ENCODE measurements at regions not wholly inside any gene's neighbourhood (a gene's known extent, or its start where the extent isn't known, plus 50 kb on each side); places are given as distances from the start of the nearest gene placed in this dataset.

DNA sequence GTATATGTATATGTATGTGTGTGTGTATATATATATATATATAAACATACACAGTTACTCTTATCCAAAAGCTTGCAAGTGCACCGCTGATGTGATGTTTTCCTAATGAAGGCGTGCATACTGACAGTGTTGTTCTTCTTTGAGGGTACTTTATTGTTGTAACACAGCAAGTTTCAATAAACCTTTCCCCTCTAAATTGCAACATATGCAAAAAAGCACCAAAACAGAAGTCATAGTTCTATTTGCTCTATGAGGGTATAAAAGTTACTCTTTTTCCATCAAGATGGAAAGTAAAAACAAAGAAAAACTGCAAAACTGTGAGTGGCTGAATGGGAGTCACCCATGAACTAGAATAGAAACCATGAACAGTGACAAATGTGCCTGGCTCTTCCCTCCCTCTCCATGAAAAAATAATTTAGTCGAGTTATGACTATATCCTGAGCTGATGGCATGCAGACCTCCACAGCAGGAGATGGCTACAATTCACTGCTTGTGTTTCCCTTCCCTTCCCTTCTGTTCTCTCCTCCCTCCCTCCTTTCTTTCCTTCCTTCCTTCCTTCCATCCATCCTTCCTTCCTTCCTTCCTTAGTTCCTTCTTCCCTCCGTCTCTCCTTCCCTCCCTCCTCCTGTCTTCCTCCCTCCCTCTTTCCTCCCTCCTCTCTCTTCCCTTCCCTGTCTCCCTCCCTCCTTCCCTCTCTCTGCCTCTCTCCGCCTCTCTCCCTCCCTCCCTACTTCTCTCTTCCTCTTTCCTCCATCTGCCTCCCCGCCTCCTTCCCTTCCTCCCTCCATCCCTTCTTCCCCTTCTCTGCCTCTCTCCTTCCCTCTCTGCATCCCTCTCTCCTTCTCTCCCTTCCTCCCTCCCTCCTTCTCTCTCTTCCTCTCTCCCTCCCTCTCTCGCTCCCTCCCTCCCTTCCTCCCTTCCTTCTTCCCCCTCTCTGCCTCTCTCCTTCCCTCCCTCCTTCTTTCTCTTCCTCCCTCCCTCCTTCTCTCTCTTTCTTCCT is 220.7 kb upstream of the POU3F1 start:
- no peak for TF ChIP-seq EZH2phosphoT487 (conservative IDR thresholded peaks at IDR 0.05; ENCODE audit: low read length)
- TF ChIP-seq, protein P1, sequence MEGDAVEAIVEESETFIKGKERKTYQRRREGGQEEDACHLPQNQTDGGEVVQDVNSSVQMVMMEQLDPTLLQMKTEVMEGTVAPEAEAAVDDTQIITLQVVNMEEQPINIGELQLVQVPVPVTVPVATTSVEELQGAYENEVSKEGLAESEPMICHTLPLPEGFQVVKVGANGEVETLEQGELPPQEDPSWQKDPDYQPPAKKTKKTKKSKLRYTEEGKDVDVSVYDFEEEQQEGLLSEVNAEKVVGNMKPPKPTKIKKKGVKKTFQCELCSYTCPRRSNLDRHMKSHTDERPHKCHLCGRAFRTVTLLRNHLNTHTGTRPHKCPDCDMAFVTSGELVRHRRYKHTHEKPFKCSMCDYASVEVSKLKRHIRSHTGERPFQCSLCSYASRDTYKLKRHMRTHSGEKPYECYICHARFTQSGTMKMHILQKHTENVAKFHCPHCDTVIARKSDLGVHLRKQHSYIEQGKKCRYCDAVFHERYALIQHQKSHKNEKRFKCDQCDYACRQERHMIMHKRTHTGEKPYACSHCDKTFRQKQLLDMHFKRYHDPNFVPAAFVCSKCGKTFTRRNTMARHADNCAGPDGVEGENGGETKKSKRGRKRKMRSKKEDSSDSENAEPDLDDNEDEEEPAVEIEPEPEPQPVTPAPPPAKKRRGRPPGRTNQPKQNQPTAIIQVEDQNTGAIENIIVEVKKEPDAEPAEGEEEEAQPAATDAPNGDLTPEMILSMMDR (IDR thresholded peaks at IDR 0.05; ENCODE audit: insufficient read depth, low read length, poor library complexity, severe bottlenecking), result no peak
- no peaks in the 10 kb centered on the region for H3K9me2 ChIP-seq (replicated peaks; ENCODE audit: insufficient read depth, low read length)
- H4K20me1 ChIP-seq (ENCODE audit: low read depth, low read length), result no peaks in the 10 kb centered on the region
- H3K9me3 ChIP-seq (ENCODE audit: insufficient read depth, low read length), result no peaks in the 10 kb centered on the region
- H3K4me2 ChIP-seq (ENCODE audit: low read depth, low read length, poor library complexity, severe bottlenecking), result no peak overlapping the region
- no peaks in the 10 kb centered on the region for H3K79me2 ChIP-seq (ENCODE audit: insufficient read depth, low read length)
- no peak overlapping the region for H3K4me3 ChIP-seq (ENCODE audit: insufficient read depth, low read length, poor library complexity, severe bottlenecking)
- no peaks in the 10 kb centered on the region for H3K27me3 ChIP-seq (ENCODE audit: low read length)
- no peak overlapping the region for H3K27ac ChIP-seq (ENCODE audit: low read depth, low read length)
- no peak overlapping the region for H2AFZ ChIP-seq (ENCODE audit: low read depth, low read length, severe bottlenecking)
- no peaks in the 10 kb centered on the region for H3K36me3 ChIP-seq (ENCODE audit: low read length)
- H3K9ac ChIP-seq (ENCODE audit: low read length), result no peak overlapping the region
- no peaks in the 10 kb centered on the region for H3F3A ChIP-seq (ENCODE audit: insufficient read depth)

DNA sequence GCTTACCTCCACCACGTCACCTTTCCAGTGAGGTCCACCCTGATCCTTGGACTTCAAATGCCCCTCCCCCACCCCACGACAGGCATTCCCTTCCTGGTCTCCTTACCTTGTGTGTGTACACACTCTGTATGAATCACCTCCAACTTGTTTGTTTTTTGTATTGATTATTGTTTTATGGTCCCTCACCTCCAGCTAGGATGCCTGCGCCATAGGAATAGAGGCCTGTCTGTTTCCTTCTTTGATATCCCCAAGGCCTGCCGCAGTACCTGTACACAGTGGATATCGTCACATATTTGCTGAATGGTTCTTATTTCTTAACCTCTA is 219.6 kb upstream of the POU3F1 start:
- Histone ChIP-seq H3K4me3 (ENCODE audit: insufficient read depth, low read length, poor library complexity, severe bottlenecking) (no peak overlapping the region), H2AFZ (ENCODE audit: low read depth, low read length, severe bottlenecking) (no peak overlapping the region), H3K27ac (ENCODE audit: low read depth, low read length) (no peak overlapping the region), H3K9ac (ENCODE audit: low read length) (no peak overlapping the region), H3K9me2 (replicated peaks; ENCODE audit: insufficient read depth, low read length) (no peaks in the 10 kb centered on the region), H3K4me2 (ENCODE audit: low read depth, low read length, poor library complexity, severe bottlenecking) (no peak overlapping the region), H3K9me3 (ENCODE audit: insufficient read depth, low read length) (no peaks in the 10 kb centered on the region), H3F3A (ENCODE audit: insufficient read depth) (no peaks in the 10 kb centered on the region), H3K27me3 (ENCODE audit: low read length) (no peaks in the 10 kb centered on the region), H4K20me1 (ENCODE audit: low read depth, low read length) (no peaks in the 10 kb centered on the region), H3K79me2 (ENCODE audit: insufficient read depth, low read length) (no peaks in the 10 kb centered on the region), H3K36me3 (ENCODE audit: low read length) (no peaks in the 10 kb centered on the region)
- no peak for TF ChIP-seq EZH2phosphoT487 (conservative IDR thresholded peaks at IDR 0.05; ENCODE audit: low read length)
- TF ChIP-seq, protein P1 (IDR thresholded peaks at IDR 0.05; ENCODE audit: insufficient read depth, low read length, poor library complexity, severe bottlenecking), result no peak

DNA sequence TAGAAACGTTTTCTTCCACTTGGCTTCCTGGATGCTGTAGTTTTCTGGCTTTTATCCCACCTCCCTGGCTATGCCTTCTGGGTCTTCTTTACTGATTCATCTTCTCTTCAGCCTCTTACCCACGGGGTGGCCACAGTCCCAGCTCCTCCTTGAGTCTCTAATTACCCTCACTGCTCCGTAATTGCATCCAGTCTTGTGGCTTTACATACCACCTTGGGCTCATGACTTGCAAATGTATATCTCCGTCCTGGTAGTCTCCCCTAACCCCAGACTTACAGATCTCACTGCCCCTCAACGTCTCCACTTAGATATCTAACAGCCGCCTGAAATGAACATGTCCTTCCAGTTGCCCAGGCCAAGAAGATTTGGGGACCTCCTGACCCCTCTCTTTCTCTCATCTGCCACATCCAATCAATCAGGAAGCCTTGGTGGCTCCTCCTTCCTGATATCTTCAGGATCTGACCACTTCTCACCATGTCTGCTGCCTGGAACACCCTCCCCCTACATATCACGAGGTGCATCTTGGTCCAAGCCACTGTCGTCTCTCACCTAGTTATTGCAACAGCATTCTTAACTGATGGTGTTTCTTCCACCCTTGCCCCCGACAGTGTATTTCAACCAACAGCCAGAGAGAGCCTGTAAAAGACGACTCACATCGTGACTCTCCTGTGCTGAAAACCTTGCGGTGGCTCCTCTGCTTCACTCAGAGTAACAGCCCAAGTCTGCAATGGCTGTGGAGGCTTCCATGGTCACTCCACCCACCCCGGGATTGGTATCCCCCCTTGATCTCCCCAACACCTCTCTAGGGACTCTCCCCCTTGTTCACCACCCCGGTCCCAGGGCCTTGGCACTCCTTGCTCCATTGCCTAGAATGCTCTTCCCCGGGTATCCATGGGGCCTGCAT is 219.0 kb upstream of the POU3F1 start:
- H3K9me3 ChIP-seq (ENCODE audit: insufficient read depth, low read length), result no peaks in the 10 kb centered on the region
- H4K20me1 ChIP-seq (ENCODE audit: low read depth, low read length), result no peaks in the 10 kb centered on the region
- no peak overlapping the region for H3K4me2 ChIP-seq (ENCODE audit: low read depth, low read length, poor library complexity, severe bottlenecking)
- H3K4me3 ChIP-seq (ENCODE audit: insufficient read depth, low read length, poor library complexity, severe bottlenecking), result no peak overlapping the region
- no peak overlapping the region for H2AFZ ChIP-seq (ENCODE audit: low read depth, low read length, severe bottlenecking)
- H3K79me2 ChIP-seq (ENCODE audit: insufficient read depth, low read length), result no peaks in the 10 kb centered on the region
- H3K27ac ChIP-seq (ENCODE audit: low read depth, low read length), result no peak overlapping the region
- H3K9ac ChIP-seq (ENCODE audit: low read length), result no peak overlapping the region
- no peaks in the 10 kb centered on the region for H3K27me3 ChIP-seq (ENCODE audit: low read length)
- no peaks in the 10 kb centered on the region for H3K9me2 ChIP-seq (replicated peaks; ENCODE audit: insufficient read depth, low read length)
- TF ChIP-seq, protein P1 (IDR thresholded peaks at IDR 0.05; ENCODE audit: insufficient read depth, low read length, poor library complexity, severe bottlenecking), result no peak
- no peak for TF ChIP-seq EZH2phosphoT487 (conservative IDR thresholded peaks at IDR 0.05; ENCODE audit: low read length)
- H3K36me3 ChIP-seq (ENCODE audit: low read length), result no peaks in the 10 kb centered on the region
- H3F3A ChIP-seq (ENCODE audit: insufficient read depth), result no peaks in the 10 kb centered on the region
